SKM-1 (cell line): ENCODE measurements at regions not wholly inside any gene's neighbourhood (a gene's known extent, or its start where the extent isn't known, plus 50 kb on each side); places are given as distances from the start of the nearest gene placed in this dataset.
"Not testable (repeated sequence)": the region's sequence is repeated elsewhere in the genome, so short reads cannot be mapped to it uniquely, and the experiment has no call there.

Experiments
- DNase-seq: peaks from one replicate; lab custom pipeline; 2025; ENCODE audit not compliant: unreplicated experiment; lab: John Stamatoyannopoulos, UW

GRCh38 chr18:7178568-7178967, 52.3 kb upstream of the LRRC30 start:
- not testable (repeated sequence) for DNase-seq

DNA sequence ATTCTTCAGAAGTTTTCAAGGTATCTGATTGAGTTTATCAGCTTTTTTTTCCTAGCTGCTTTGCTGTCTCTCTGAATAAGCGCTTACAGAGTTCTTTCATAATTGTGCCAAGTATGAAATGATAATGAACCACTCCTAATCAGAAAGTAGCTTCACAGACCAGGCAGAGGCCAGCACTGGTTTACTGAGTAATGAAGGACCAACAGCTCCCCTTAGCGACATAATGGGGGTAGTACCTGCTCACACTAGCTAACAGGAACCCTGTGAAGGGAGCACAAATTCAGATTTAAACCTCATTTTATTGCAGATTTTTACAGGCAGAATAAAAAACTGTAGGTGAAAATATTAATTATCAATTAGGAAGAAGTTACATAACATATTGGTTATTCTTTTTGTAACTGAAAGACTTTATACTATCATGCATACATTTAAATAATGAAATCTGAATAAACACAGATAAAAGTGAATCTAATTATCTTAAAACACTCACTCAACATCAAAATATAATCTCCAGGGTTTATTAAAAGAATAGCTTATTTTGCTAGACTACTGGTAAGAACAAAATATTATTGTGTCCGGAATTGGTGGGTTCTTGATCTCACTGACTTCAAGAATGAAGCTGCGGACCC, 53.7 kb upstream of the LRRC30 start:
- peak; percentile 42 for DNase-seq

DNA sequence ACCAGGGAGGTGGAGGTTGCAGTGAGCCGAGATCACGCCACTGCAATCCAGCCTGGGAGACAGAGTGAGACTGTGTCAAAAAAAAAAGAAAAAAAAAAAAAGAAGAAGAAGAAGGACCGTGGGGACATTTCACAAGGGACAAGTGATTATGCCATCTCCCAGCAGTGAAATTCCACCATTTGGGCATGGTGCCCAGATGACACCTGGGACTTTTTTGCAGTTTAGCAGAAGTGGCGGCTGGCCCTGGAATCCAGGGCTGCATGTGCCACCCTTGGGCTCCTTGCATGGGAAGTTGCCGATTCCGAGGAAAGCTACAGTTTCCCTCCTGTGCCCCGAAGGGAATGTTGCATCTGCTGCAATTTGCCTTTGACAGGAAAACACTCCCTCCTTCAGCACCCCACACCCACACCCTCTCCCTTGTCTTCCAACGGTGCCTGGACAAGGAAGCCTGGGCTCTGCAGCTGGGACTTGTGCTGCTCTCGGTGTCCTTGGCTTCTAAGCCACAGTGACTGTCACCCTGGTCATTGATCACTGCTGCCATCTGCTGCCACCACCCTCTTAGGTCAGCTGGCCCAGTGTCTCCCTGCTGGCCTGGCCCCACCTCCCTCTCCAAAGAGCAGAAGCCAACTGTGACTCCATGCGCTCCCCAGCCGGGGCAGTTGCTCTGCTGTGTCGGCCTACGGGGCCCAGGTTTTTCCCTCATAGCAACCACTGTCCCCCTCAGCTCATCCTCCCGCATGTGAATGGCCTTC, 56.4 kb upstream of the LRRC30 start:
- DNase-seq: no peak

GRCh38 chr18:7173216-7173615, 55.6 kb upstream of the LAMA1 start:
- no peak for DNase-seq

DNA sequence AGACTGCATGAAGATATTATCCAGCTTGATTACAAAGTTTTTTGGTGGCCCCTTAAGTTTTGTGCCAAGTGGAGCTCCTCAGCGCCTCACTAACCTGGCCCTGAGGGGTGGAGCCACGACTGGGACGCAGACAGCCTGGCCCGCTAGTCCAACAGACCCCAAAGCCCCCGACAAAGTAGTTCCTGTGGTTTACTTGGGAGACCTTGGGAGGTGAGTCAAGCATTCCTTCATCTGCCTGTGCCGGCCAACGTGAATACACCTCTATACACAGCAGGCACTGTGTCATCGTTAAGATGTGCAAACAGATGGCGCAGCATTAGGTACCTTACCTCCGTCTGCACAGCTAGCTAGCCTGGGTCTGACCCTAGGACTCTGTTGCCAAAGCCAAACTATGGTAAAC, 55.0 kb upstream of the LAMA1 start:
- DNase-seq: no peak

DNA sequence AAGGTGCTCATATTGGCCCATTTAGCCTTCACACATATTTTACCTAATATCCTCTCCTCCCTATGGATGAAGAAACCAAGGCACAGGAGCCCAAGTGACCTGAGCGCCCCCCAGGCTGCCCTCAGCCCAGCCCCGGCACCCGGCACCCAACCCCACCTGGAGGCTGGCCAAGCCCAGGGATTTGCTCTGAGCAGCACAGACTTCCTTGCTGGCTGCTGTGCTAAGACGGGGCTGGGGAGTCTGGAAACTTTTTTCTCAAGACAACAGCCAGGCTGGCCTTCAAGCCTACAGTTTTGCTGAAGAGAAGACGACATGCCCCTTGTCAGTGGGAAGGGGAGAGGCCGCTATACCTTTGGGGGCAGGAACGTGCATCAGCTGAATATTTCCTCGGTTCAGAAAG, 52.7 kb upstream of the LAMA1 start:
- no peak for DNase-seq

- DNase-seq: no peak
Observed at GRCh38 chr18:7169601-7170000, 52.0 kb upstream of the LAMA1 start.

- DNase-seq: no peak
Observed at GRCh38 chr18:7168408-7168807, 50.8 kb upstream of the LAMA1 start.
